Activated B cell treated with CpG ODN at 0.5 μM for 24 hours (primary cell): ENCODE measurements at regions not wholly inside any gene's neighbourhood (a gene's known extent, or its start where the extent isn't known, plus 50 kb on each side); places are given as distances from the start of the nearest gene placed in this dataset.

Experiments used
- ATAC-seq: fragments of 200-7000 bp; cut with Tn5 transposase; one replicate; pipeline ENCODE4 v1.10.0; 2021; ENCODE audit warnings: low read depth, mild to moderate bottlenecking, moderate library complexity
- CTCF ChIA-PET: fragments of 350-600 bp; sonication (Branson Sonifier 250); formaldehyde crosslinking; loops from one replicate; lab custom pipeline; 2021; ENCODE audit warnings: antibody characterized with exemption; lab: Charles Lee
- POLR2A ChIA-PET: fragments of 350-600 bp; sonication (Branson Sonifier 250); formaldehyde crosslinking; loops from one replicate; lab custom pipeline; 2021; ENCODE audit warnings: antibody characterized with exemption; lab: Charles Lee
- DNase-seq: peaks from one replicate; pipeline ENCODE4 v3.0.0; 2022
- H3K27ac Mint-ChIP-seq: one replicate; pipeline ENCODE4 v1.8.0; 2020; ENCODE audit warnings: mixed read lengths
- H3K27me3 Mint-ChIP-seq: one replicate; pipeline ENCODE4 v1.8.0; 2021; ENCODE audit warnings: mixed read lengths
- H3K36me3 Mint-ChIP-seq: one replicate; pipeline ENCODE4 v1.8.0; 2021; ENCODE audit warnings: low read depth, mixed read lengths
- H3K4me1 Mint-ChIP-seq: one replicate; pipeline ENCODE4 v1.8.0; 2021; ENCODE audit warnings: mixed read lengths
- H3K4me3 Mint-ChIP-seq: one replicate; pipeline ENCODE4 v1.8.0; 2020; ENCODE audit warnings: mild to moderate bottlenecking, mixed read lengths
- H3K9me3 Mint-ChIP-seq: one replicate; pipeline ENCODE4 v1.8.0; 2020; ENCODE audit warnings: mixed read lengths
- intact Hi-C: fragments of 100-400 bp; cut with micrococcal nuclease; formaldehyde crosslinking; loops from one replicate; pipeline ENCODE4 v1.15.1; 2024
- TF ChIP-seq, protein P1 (sequence below): fragments of 200-600 bp; IDR thresholded peaks from one replicate; pipeline ENCODE4 v1.8.0; 2022; ENCODE audit warnings: antibody characterized with exemption, mild to moderate bottlenecking

DNA sequence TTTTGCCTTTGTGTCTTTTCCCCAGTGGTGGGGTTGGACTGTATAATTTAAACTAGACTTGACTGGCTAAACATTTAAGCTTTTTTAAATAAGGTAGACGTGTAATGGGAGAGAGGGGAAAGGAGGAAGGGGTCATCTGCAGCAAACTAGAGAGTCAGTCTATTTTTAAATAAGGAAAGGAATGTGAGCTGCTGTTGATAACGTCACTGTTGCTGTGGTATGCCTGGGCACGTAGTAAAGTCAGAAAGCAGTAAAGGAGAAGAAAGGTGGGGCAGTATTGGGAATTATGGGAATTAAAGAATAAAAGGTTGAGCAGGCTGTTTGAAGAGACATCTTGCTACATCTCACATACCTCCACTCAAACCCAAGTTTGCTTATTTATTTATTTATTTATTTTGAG lies 80.4 kb upstream of the FSHB start:
- DNase-seq (no peak), ATAC-seq (no peak)
- POLR2A ChIA-PET = no interaction called here
- intact Hi-C loops = no loop called here
- Mint-ChIP-seq H3K9me3 (no peaks in the 10 kb centered on the region), H3K36me3 (no peaks in the 10 kb centered on the region), H3K27ac (no peak overlapping the region), H3K4me1 (no peaks in the 10 kb centered on the region), H3K4me3 (no peak overlapping the region), H3K27me3 (no peaks in the 10 kb centered on the region)
- CTCF ChIA-PET = interaction anchor here (1.1 kb wide), 1 partner anchor 22 kb away, joined by 3 read pairs; no protein-coding TSS in a partner anchor
- TF ChIP-seq, protein P1, sequence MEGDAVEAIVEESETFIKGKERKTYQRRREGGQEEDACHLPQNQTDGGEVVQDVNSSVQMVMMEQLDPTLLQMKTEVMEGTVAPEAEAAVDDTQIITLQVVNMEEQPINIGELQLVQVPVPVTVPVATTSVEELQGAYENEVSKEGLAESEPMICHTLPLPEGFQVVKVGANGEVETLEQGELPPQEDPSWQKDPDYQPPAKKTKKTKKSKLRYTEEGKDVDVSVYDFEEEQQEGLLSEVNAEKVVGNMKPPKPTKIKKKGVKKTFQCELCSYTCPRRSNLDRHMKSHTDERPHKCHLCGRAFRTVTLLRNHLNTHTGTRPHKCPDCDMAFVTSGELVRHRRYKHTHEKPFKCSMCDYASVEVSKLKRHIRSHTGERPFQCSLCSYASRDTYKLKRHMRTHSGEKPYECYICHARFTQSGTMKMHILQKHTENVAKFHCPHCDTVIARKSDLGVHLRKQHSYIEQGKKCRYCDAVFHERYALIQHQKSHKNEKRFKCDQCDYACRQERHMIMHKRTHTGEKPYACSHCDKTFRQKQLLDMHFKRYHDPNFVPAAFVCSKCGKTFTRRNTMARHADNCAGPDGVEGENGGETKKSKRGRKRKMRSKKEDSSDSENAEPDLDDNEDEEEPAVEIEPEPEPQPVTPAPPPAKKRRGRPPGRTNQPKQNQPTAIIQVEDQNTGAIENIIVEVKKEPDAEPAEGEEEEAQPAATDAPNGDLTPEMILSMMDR = no peak

DNA sequence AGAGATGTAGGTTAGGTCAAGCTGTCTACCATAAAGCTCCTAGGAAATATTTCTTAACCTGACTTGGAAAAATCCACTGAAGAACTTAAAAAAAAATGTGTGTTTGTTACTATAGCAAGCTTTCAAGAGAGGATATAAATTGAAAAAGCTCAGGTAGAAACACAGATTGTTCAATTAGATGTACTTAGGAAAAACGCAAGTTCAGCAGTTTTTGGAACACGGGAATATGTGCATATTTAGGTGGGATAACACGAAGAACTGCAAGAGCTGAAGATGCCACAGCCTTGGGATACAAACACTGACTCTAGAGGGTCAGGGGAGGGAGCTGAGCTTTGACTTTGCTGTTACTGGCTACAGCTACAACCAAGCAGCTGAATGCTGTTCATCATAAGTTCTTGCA lies 77.8 kb upstream of the FSHB start:
- CTCF ChIA-PET = interaction anchor here (1.4 to 2.1 kb wide), 2 partner anchors 10 to 25 kb away, joined by 3 to 10 read pairs; no protein-coding TSS in a partner anchor

DNA sequence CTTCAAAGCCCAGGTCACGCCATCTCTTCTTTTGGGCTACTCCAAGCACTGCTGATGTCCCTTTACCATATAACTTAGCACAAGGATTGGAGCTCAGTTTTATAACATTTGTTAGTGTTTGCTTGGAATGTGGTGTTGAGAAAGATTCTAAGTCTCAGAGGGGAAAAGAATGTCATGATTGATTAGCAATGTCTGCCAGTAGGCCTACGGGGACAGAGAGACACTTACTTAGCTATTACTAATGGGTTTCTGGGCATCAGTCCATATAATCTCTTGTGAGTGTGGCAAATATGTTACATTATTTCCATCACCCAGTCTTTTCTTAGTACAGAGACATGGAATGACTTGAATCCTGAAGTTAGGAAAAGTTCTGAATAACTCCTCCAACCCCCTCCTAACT lies 75.4 kb upstream of the FSHB start:
- no peak overlapping the region for H3K4me3 Mint-ChIP-seq
- no peaks in the 10 kb centered on the region for H3K4me1 Mint-ChIP-seq
- TF ChIP-seq, protein P1 = no peak
- ATAC-seq (no peak), DNase-seq (no peak)
- no peak overlapping the region for H3K27ac Mint-ChIP-seq
- ChIA-PET POLR2A (no interaction called here), CTCF (interaction anchor here (1.8 kb wide), 1 partner anchor 12 kb away, joined by 10 read pairs; no protein-coding TSS in a partner anchor)
- H3K36me3 Mint-ChIP-seq = no peaks in the 10 kb centered on the region
- intact Hi-C loops = no loop called here
- peaks cover 2% of the 10 kb centered on the region for H3K27me3 Mint-ChIP-seq
- no peaks in the 10 kb centered on the region for H3K9me3 Mint-ChIP-seq

More for the DNA sequence above, 77.8 kb upstream of the FSHB start:
- H3K36me3 Mint-ChIP-seq = no peaks in the 10 kb centered on the region
- H3K9me3 Mint-ChIP-seq = no peaks in the 10 kb centered on the region
- H3K27ac Mint-ChIP-seq = no peak overlapping the region
- intact Hi-C loops = no loop called here
- ATAC-seq (no peak), DNase-seq (no peak)
- peaks cover 2% of the 10 kb centered on the region for H3K27me3 Mint-ChIP-seq
- no peaks in the 10 kb centered on the region for H3K4me1 Mint-ChIP-seq
- H3K4me3 Mint-ChIP-seq = no peak overlapping the region
- POLR2A ChIA-PET = no interaction called here
- TF ChIP-seq, protein P1 = no peak

DNA sequence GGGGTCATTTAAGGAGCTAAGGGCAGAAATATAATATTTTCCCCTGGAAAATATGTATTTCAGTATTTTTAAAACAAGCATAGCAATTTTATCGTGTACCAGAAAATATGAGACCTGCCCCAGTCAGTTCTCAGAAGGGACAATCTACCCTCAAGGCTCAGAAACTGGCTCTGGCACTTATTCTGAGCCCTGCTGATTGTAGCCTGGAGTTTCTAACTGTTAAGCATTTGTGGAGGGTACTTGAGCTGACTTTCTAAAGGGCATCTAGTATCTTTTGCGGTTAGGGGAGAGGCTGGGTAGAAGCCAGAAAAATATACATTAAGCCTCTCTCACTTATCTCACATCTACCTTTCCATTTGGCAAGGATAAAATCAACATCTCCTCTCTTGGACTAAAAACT lies 71.3 kb upstream of the FSHB start:
- Mint-ChIP-seq H3K4me1 (no peaks in the 10 kb centered on the region), H3K27me3 (peaks cover 3% of the 10 kb centered on the region), H3K4me3 (no peak overlapping the region), H3K36me3 (no peaks in the 10 kb centered on the region), H3K9me3 (no peaks in the 10 kb centered on the region), H3K27ac (no peak overlapping the region)
- TF ChIP-seq, protein P1 = no peak
- ATAC-seq (no peak), DNase-seq (no peak)
- intact Hi-C loops = no loop called here
- CTCF ChIA-PET = interaction anchor here (0.8 kb wide), 1 partner anchor 16 kb away, joined by 3 read pairs; no protein-coding TSS in a partner anchor
- POLR2A ChIA-PET = no interaction called here

DNA sequence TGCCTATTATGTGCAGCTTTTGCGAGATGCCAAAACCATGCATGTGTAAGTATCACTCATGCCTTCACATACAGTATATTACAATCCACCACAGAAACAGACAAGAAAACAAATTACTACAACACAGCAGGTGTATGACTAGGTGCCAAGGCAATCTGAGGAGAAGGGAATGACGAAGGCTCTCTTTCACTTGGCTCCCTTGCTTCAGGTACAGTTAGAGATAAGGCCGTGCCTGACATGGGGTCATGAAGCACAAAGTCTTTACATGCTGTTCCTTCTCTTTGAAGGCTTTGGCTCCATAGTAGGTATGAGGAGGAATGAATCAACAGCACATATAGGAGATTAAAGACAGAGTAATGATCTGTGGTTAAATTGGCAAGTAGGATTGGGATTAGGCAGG lies 65.2 kb upstream of the FSHB start:
- ChIA-PET POLR2A (no interaction called here), CTCF (no interaction called here)
- no peaks in the 10 kb centered on the region for H3K36me3 Mint-ChIP-seq
- TF ChIP-seq, protein P1 = no peak
- no peaks in the 10 kb centered on the region for H3K4me1 Mint-ChIP-seq
- no peaks in the 10 kb centered on the region for H3K9me3 Mint-ChIP-seq
- H3K27me3 Mint-ChIP-seq = peaks cover 2% of the 10 kb centered on the region
- no peak for DNase-seq
- H3K4me3 Mint-ChIP-seq = no peak overlapping the region
- no peak overlapping the region for H3K27ac Mint-ChIP-seq
- ATAC-seq = no peak
- intact Hi-C loops = no loop called here
